ENCODE measurements at regions not wholly inside any gene's neighbourhood (a gene's known extent, or its start where the extent isn't known, plus 50 kb on each side); places are given as distances from the start of the nearest gene placed in this dataset.

GRCh38 chrX:96445531-96446065 lies 239.0 kb upstream of the DIAPH2 start:
- no peak for DNase-seq (ENCODE audit: extremely low spot score, unreplicated experiment)
- Mint-ChIP-seq H3K27me3 (ENCODE audit: unreplicated experiment) (peaks cover 2% of the 10 kb centered on the region), H3K36me3 (ENCODE audit: unreplicated experiment) (no peaks in the 10 kb centered on the region), H3K4me1 (ENCODE audit: unreplicated experiment) (peaks cover 5% of the 10 kb centered on the region), H3K27ac (ENCODE audit: unreplicated experiment) (no peak overlapping the region), H3K9me3 (ENCODE audit: unreplicated experiment) (no peaks in the 10 kb centered on the region), H3K4me3 (ENCODE audit: unreplicated experiment) (no peak overlapping the region)
- TF ChIP-seq CTCF (IDR thresholded peaks at IDR 0.05), result no peak

- no peak overlapping the region for H3K4me3 Mint-ChIP-seq (ENCODE audit: unreplicated experiment)
- peaks cover 5% of the 10 kb centered on the region for H3K4me1 Mint-ChIP-seq (ENCODE audit: unreplicated experiment)
- H3K9me3 Mint-ChIP-seq (ENCODE audit: unreplicated experiment), result no peaks in the 10 kb centered on the region
- no peak for DNase-seq (ENCODE audit: extremely low spot score, unreplicated experiment)
- no peaks in the 10 kb centered on the region for H3K36me3 Mint-ChIP-seq (ENCODE audit: unreplicated experiment)
- H3K27ac Mint-ChIP-seq (ENCODE audit: unreplicated experiment), result no peak overlapping the region
- peaks cover 2% of the 10 kb centered on the region for H3K27me3 Mint-ChIP-seq (ENCODE audit: unreplicated experiment)
- TF ChIP-seq CTCF (IDR thresholded peaks at IDR 0.05), result no peak
Measured at GRCh38 chrX:96446524-96446923, 238.1 kb upstream of the DIAPH2 start.

- no peak overlapping the region for H3K27ac Mint-ChIP-seq (ENCODE audit: unreplicated experiment)
- H3K27me3 Mint-ChIP-seq (ENCODE audit: unreplicated experiment), result peaks cover 2% of the 10 kb centered on the region
- no peak for DNase-seq (ENCODE audit: extremely low spot score, unreplicated experiment)
- no peaks in the 10 kb centered on the region for H3K9me3 Mint-ChIP-seq (ENCODE audit: unreplicated experiment)
- no peak for TF ChIP-seq CTCF (IDR thresholded peaks at IDR 0.05)
- H3K4me1 Mint-ChIP-seq (ENCODE audit: unreplicated experiment), result peaks cover 5% of the 10 kb centered on the region
- H3K4me3 Mint-ChIP-seq (ENCODE audit: unreplicated experiment), result no peak overlapping the region
- H3K36me3 Mint-ChIP-seq (ENCODE audit: unreplicated experiment), result no peaks in the 10 kb centered on the region
Measured at GRCh38 chrX:96447161-96447560, 237.5 kb upstream of the DIAPH2 start.

GRCh38 chrX:96449191-96449590 lies 235.5 kb upstream of the DIAPH2 start:
- no peak overlapping the region for H3K27ac Mint-ChIP-seq (ENCODE audit: unreplicated experiment)
- TF ChIP-seq CTCF (IDR thresholded peaks at IDR 0.05), result no peak
- H3K4me3 Mint-ChIP-seq (ENCODE audit: unreplicated experiment), result no peak overlapping the region
- peaks cover 2% of the 10 kb centered on the region for H3K27me3 Mint-ChIP-seq (ENCODE audit: unreplicated experiment)
- peaks cover 2% of the 10 kb centered on the region for H3K4me1 Mint-ChIP-seq (ENCODE audit: unreplicated experiment)
- no peaks in the 10 kb centered on the region for H3K36me3 Mint-ChIP-seq (ENCODE audit: unreplicated experiment)
- no peak for DNase-seq (ENCODE audit: extremely low spot score, unreplicated experiment)
- no peaks in the 10 kb centered on the region for H3K9me3 Mint-ChIP-seq (ENCODE audit: unreplicated experiment)

- no peak for DNase-seq (ENCODE audit: extremely low spot score, unreplicated experiment)
- TF ChIP-seq CTCF (IDR thresholded peaks at IDR 0.05), result no peak
- Mint-ChIP-seq H3K4me1 (ENCODE audit: unreplicated experiment) (peaks cover 2% of the 10 kb centered on the region), H3K9me3 (ENCODE audit: unreplicated experiment) (no peaks in the 10 kb centered on the region), H3K27ac (ENCODE audit: unreplicated experiment) (no peak overlapping the region), H3K4me3 (ENCODE audit: unreplicated experiment) (no peak overlapping the region), H3K36me3 (ENCODE audit: unreplicated experiment) (no peaks in the 10 kb centered on the region), H3K27me3 (ENCODE audit: unreplicated experiment) (peaks cover 2% of the 10 kb centered on the region)
Measured at GRCh38 chrX:96449896-96450295, 234.7 kb upstream of the DIAPH2 start.
